22Rv1 (cell line): ENCODE measurements at regions not wholly inside any gene's neighbourhood (a gene's known extent, or its start where the extent isn't known, plus 50 kb on each side); places are given as distances from the start of the nearest gene placed in this dataset.

Experiments used
- H3K27ac ChIP-seq: fragments of 450-650 bp; 2 replicates; pipeline ENCODE4 v1.5.1; 2017
- CTCF ChIP-seq: fragments of 450-650 bp; IDR thresholded peaks from 2 replicates; pipeline ENCODE4 v1.5.1; 2017; ENCODE audit warnings: mild to moderate bottlenecking
- ZFX ChIP-seq: fragments of 450-650 bp; IDR thresholded peaks from 2 replicates; pipeline ENCODE4 v1.6.1; 2017; ENCODE audit warnings: antibody characterized with exemption, borderline replicate concordance

GRCh38 chr4:183852910-183853547 is 52.1 kb upstream of the STOX2 start:
- no peak for TF ChIP-seq CTCF
- TF ChIP-seq ZFX: no peak
- no peak overlapping the region for H3K27ac ChIP-seq

- TF ChIP-seq ZFX: no peak
- no peak for TF ChIP-seq CTCF
- H3K27ac ChIP-seq: no peak overlapping the region
These were observed 51.6 kb upstream of the STOX2 start for GRCh38 chr4:183853548-183853940.
